ENCODE measurements at regions not wholly inside any gene's neighbourhood (a gene's known extent, or its start where the extent isn't known, plus 50 kb on each side); places are given as distances from the start of the nearest gene placed in this dataset.

GRCh38 chr5:101894985-101895384 lies 401.1 kb downstream of the SLCO4C1 start:
- Histone ChIP-seq H3K36me3 (no peaks in the 10 kb centered on the region), H3K4me1 (peaks cover 0 to 15% (median 0%) of the 10 kb centered on the region in 3 donors), H3K4me3 (no peak overlapping the region), H3K27ac (no peak overlapping the region), H3K27me3 (no peaks in the 10 kb centered on the region), H3K9me3 (no peaks in the 10 kb centered on the region)
- no peak for ATAC-seq
- TF ChIP-seq POLR2A (IDR thresholded peaks at IDR 0.05) (no peak), POLR2AphosphoS5 (IDR thresholded peaks at IDR 0.05) (no peak), EP300 (IDR thresholded peaks at IDR 0.05) (no peak), CTCF (IDR thresholded peaks at IDR 0.05) (no peak)
- WGBS, 2 donors (ENCODE audit: low coverage in 1 of 2) = 41 to 100% methylated on average over 1 of the region's 1 CpG

- Histone ChIP-seq H3K9me3 (no peaks in the 10 kb centered on the region), H3K4me1 (no peaks in the 10 kb centered on the region), H3K36me3 (no peaks in the 10 kb centered on the region), H3K4me3 (no peak overlapping the region), H3K27me3 (no peaks in the 10 kb centered on the region), H3K27ac (no peak overlapping the region)
- ATAC-seq = no peak
- WGBS, 2 donors (ENCODE audit: low coverage in 1 of 2) = 23 to 49% methylated on average over 2 of the region's 2 CpGs
- TF ChIP-seq EP300 (IDR thresholded peaks at IDR 0.05) (no peak), POLR2A (IDR thresholded peaks at IDR 0.05) (no peak), POLR2AphosphoS5 (IDR thresholded peaks at IDR 0.05) (no peak), CTCF (IDR thresholded peaks at IDR 0.05) (no peak)
Measured at GRCh38 chr5:101878190-101878589, 417.9 kb downstream of the SLCO4C1 start.

GRCh38 chr5:101877451-101877850 lies 418.6 kb downstream of the SLCO4C1 start:
- WGBS, 2 donors (ENCODE audit: low coverage in 1 of 2) = 7 to 30% methylated on average over 1 of the region's 1 CpG

GRCh38 chr5:101866473-101866872 lies 429.6 kb downstream of the SLCO4C1 start:
- Histone ChIP-seq H3K9me3 (no peaks in the 10 kb centered on the region), H3K27me3 (no peaks in the 10 kb centered on the region), H3K36me3 (no peaks in the 10 kb centered on the region), H3K4me1 (no peaks in the 10 kb centered on the region), H3K4me3 (no peak overlapping the region), H3K27ac (no peak overlapping the region)
- no peak for ATAC-seq
- 60 to 100% methylated on average over 1 of the region's 1 CpG for WGBS, 2 donors (ENCODE audit: low coverage in 1 of 2)
- TF ChIP-seq CTCF (IDR thresholded peaks at IDR 0.05) (no peak), POLR2A (IDR thresholded peaks at IDR 0.05) (no peak), POLR2AphosphoS5 (IDR thresholded peaks at IDR 0.05) (no peak), EP300 (IDR thresholded peaks at IDR 0.05) (no peak)

More at GRCh38 chr5:101877451-101877850, 418.6 kb downstream of the SLCO4C1 start:
- no peak for ATAC-seq
- H3K36me3 ChIP-seq = no peaks in the 10 kb centered on the region
- H3K27me3 ChIP-seq = no peaks in the 10 kb centered on the region
- no peak overlapping the region for H3K4me3 ChIP-seq
- TF ChIP-seq POLR2AphosphoS5 (IDR thresholded peaks at IDR 0.05) (no peak), POLR2A (IDR thresholded peaks at IDR 0.05) (no peak), CTCF (IDR thresholded peaks at IDR 0.05) (no peak), EP300 (IDR thresholded peaks at IDR 0.05) (no peak)
- H3K4me1 ChIP-seq = no peaks in the 10 kb centered on the region
- H3K27ac ChIP-seq = no peak overlapping the region
- H3K9me3 ChIP-seq = no peaks in the 10 kb centered on the region

- Histone ChIP-seq H3K36me3 (no peaks in the 10 kb centered on the region), H3K9me3 (no peaks in the 10 kb centered on the region), H3K27me3 (no peaks in the 10 kb centered on the region), H3K4me1 (no peaks in the 10 kb centered on the region), H3K4me3 (no peak overlapping the region), H3K27ac (no peak overlapping the region)
- ATAC-seq = no peak
- TF ChIP-seq EP300 (IDR thresholded peaks at IDR 0.05) = no peak
- TF ChIP-seq CTCF (IDR thresholded peaks at IDR 0.05) = no peak
- TF ChIP-seq POLR2AphosphoS5 (IDR thresholded peaks at IDR 0.05) = no peak
- no CpG with 5 or more reads among the region's 6 CpGs for WGBS, 2 donors (ENCODE audit: low coverage in 1 of 2)
Measured at GRCh38 chr5:101860563-101860962, 435.5 kb downstream of the SLCO4C1 start.
